GM12864 (cell line): ENCODE measurements at regions not wholly inside any gene's neighbourhood (a gene's known extent, or its start where the extent isn't known, plus 50 kb on each side); places are given as distances from the start of the nearest gene placed in this dataset.

Experiments used
- DNase-seq: peaks from one replicate; pipeline ENCODE4 v3.0.0-alpha.2; 2011; ENCODE audit warnings: low read depth
- H3K4me3 ChIP-seq: 2 replicates; pipeline ENCODE4 v1.5.1; 2011; ENCODE audit warnings: mild to moderate bottlenecking, low read depth, low read length, control low read depth
- CTCF ChIP-seq: IDR thresholded peaks from 2 replicates; pipeline ENCODE4 v1.5.1; 2011; ENCODE audit warnings: low read depth, mild to moderate bottlenecking, moderate library complexity, low read length, control low read depth, inconsistent platforms; ENCODE audit errors: missing control alignments

- no peak for TF ChIP-seq CTCF
- H3K4me3 ChIP-seq = no peak overlapping the region
- no peak for DNase-seq
These were observed 289.7 kb upstream of the TMEM229A start for GRCh38 chr7:124322561-124322960.

- no peak for DNase-seq
These were observed 286.0 kb upstream of the TMEM229A start for GRCh38 chr7:124318721-124319450.

GRCh38 chr7:124310934-124311390, 278.1 kb upstream of the TMEM229A start:
- H3K4me3 ChIP-seq = no peak overlapping the region
- DNase-seq = no peak
- no peak for TF ChIP-seq CTCF

More at GRCh38 chr7:124318721-124319450, 286.0 kb upstream of the TMEM229A start:
- TF ChIP-seq CTCF = no peak
- no peak overlapping the region for H3K4me3 ChIP-seq

- DNase-seq = no peak
- H3K4me3 ChIP-seq = no peak overlapping the region
- TF ChIP-seq CTCF = no peak
These were observed 275.5 kb upstream of the TMEM229A start for GRCh38 chr7:124308384-124308783.

- H3K4me3 ChIP-seq = no peak overlapping the region
- DNase-seq = no peak
- no peak for TF ChIP-seq CTCF
These were observed 262.4 kb upstream of the TMEM229A start for GRCh38 chr7:124295289-124295688.

GRCh38 chr7:124284937-124285336, 252.1 kb upstream of the TMEM229A start:
- DNase-seq = no peak
- TF ChIP-seq CTCF = no peak
- no peak overlapping the region for H3K4me3 ChIP-seq

- TF ChIP-seq CTCF = peak; percentile 75
- no peak for DNase-seq
These were observed 243.2 kb upstream of the TMEM229A start for GRCh38 chr7:124276005-124276622.

More at GRCh38 chr7:124276005-124276622, 243.2 kb upstream of the TMEM229A start:
- H3K4me3 ChIP-seq = no peak overlapping the region
